B cell (primary cell): ENCODE measurements at regions not wholly inside any gene's neighbourhood (a gene's known extent, or its start where the extent isn't known, plus 50 kb on each side); places are given as distances from the start of the nearest gene placed in this dataset.

Experiments used
- EZH2 ChIP-seq: IDR thresholded peaks from 2 replicates; pipeline ENCODE4 v1.6.1; 2012; ENCODE audit warnings: borderline replicate concordance, low read depth, mild to moderate bottlenecking, moderate library complexity, low read length; ENCODE audit not compliant: insufficient read depth, poor library complexity, severe bottlenecking
- TF ChIP-seq, protein P1 (sequence below): fragments of 200-600 bp; IDR thresholded peaks from one replicate; pipeline ENCODE4 v1.8.0; 2022; ENCODE audit warnings: antibody characterized with exemption, mild to moderate bottlenecking

DNA sequence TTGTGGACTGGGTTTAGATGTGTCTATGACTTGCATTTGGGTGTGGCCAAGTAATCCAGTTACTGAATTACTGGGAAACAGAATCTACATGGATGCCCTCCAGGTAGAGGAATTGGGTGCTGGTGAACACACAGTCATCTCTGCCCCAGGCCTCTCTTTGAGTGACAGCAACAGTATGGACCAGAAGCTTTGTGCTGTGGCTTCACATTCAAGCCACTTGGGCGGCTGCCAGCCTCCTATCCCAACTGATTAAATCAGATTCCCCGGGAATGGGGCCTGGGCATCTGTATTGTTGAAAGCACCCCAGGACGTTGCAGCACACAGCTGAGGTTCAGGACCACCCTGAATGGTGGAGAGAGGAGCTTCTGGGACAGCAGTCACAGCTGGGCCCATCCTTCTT lies 144.6 kb downstream of the DHX35 start:
- no peak for TF ChIP-seq EZH2
- TF ChIP-seq, protein P1, sequence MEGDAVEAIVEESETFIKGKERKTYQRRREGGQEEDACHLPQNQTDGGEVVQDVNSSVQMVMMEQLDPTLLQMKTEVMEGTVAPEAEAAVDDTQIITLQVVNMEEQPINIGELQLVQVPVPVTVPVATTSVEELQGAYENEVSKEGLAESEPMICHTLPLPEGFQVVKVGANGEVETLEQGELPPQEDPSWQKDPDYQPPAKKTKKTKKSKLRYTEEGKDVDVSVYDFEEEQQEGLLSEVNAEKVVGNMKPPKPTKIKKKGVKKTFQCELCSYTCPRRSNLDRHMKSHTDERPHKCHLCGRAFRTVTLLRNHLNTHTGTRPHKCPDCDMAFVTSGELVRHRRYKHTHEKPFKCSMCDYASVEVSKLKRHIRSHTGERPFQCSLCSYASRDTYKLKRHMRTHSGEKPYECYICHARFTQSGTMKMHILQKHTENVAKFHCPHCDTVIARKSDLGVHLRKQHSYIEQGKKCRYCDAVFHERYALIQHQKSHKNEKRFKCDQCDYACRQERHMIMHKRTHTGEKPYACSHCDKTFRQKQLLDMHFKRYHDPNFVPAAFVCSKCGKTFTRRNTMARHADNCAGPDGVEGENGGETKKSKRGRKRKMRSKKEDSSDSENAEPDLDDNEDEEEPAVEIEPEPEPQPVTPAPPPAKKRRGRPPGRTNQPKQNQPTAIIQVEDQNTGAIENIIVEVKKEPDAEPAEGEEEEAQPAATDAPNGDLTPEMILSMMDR, result no peak
